H1 (cell line): ENCODE measurements at regions not wholly inside any gene's neighbourhood (a gene's known extent, or its start where the extent isn't known, plus 50 kb on each side); places are given as distances from the start of the nearest gene placed in this dataset.

Experiments
- CTCF ChIA-PET: fragments of 300-600 bp; sonication (Branson Sonifier 250); formaldehyde crosslinking; loops from one replicate; lab custom pipeline; 2021; ENCODE audit not compliant: partially characterized antibody; lab: Charles Lee
- POLR2A ChIA-PET: fragments of 300-600 bp; sonication (Branson Sonifier 250); formaldehyde crosslinking; loops from one replicate; lab custom pipeline; 2021; ENCODE audit warnings: inconsistent platforms; ENCODE audit not compliant: partially characterized antibody; lab: Charles Lee
- DNase-seq, 2 experiments: peaks; one replicate each; pipeline versions ENCODE4 v3.0.0 to v3.0.0-alpha.2; 2010 to 2022; ENCODE audit warnings: low spot score in 2 of 2, low read depth in 1 of 2, mixed read lengths in 1 of 2
- FAIRE-seq: peaks from 2 replicates; lab custom pipeline; 2011; peaks lifted over from hg19 to GRCh38; lab: Jason Lieb, UNC
- H2AFZ ChIP-seq: 2 replicates; pipeline ENCODE4 v1.8.1; 2012; ENCODE audit warnings: low read length, inconsistent platforms
- H2AK5ac ChIP-seq: 2 replicates; pipeline ENCODE4 v1.6.1; 2013; ENCODE audit warnings: low read depth, low read length
- H2BK120ac ChIP-seq: replicated peaks from 2 replicates; pipeline ENCODE3; 2013; ENCODE audit warnings: low read depth, low read length, inconsistent platforms
- H2BK12ac ChIP-seq: 2 replicates; pipeline ENCODE4 v1.6.1; 2013; ENCODE audit warnings: low read depth, low read length
- H2BK15ac ChIP-seq: 2 replicates; pipeline ENCODE4 v1.6.1; 2013; ENCODE audit warnings: low read length
- H2BK20ac ChIP-seq: 2 replicates; pipeline ENCODE4 v1.6.1; 2013; ENCODE audit warnings: low read length
- H2BK5ac ChIP-seq: 2 replicates; pipeline ENCODE4 v1.6.1; 2013; ENCODE audit warnings: low read depth, low read length
- H3K14ac ChIP-seq: 2 replicates; pipeline ENCODE4 v1.6.1; 2013; ENCODE audit warnings: inconsistent platforms; ENCODE audit not compliant: insufficient read length
- H3K18ac ChIP-seq: 2 replicates; pipeline ENCODE4 v1.6.1; 2013; ENCODE audit warnings: low read length; ENCODE audit errors: extremely low read depth
- H3K23ac ChIP-seq: 2 replicates; pipeline ENCODE4 v1.6.1; 2013; ENCODE audit warnings: inconsistent platforms; ENCODE audit not compliant: insufficient read length
- H3K23me2 ChIP-seq: 2 replicates; pipeline ENCODE4 v1.6.1; 2013; ENCODE audit warnings: low read depth, low read length
- H3K27ac ChIP-seq: 2 replicates; pipeline ENCODE4 v1.6.1; 2011; ENCODE audit warnings: low read depth, low read length, inconsistent platforms
- H3K27me3 ChIP-seq, 4 experiments: replicated peaks in 1 of 4; 1 replicate in 1 of 4; 2 replicates in 3 of 4; pipeline versions ENCODE4 v1.6.1 to v1.8.1; 2011 to 2013; ENCODE audit warnings: low read length in 3 of 4, mild to moderate bottlenecking in 3 of 4, inconsistent platforms in 2 of 4, mixed read lengths in 2 of 4, moderate library complexity in 1 of 4; ENCODE audit not compliant: control insufficient read depth in 3 of 4, insufficient read depth in 3 of 4; ENCODE audit errors: extremely low read depth in 1 of 4
- H3K36me3 ChIP-seq, 4 experiments: 2 replicates each; pipeline versions ENCODE4 v1.6.1 to v1.8.1; 2011 to 2013; ENCODE audit warnings: mild to moderate bottlenecking in 4 of 4, low read length in 3 of 4, moderate library complexity in 2 of 4, control low read depth in 1 of 4, inconsistent platforms in 1 of 4; ENCODE audit not compliant: insufficient read depth in 4 of 4, control insufficient read depth in 2 of 4
- H3K4ac ChIP-seq: replicated peaks from 2 replicates; pipeline ENCODE3; 2013; ENCODE audit warnings: low read length, low read depth, mixed read lengths, inconsistent platforms; ENCODE audit not compliant: insufficient read length
- H3K4me1 ChIP-seq, 4 experiments: replicated peaks in 1 of 4; 1 replicate in 1 of 4; 2 replicates in 3 of 4; pipeline versions ENCODE4 v1.6.1 to v1.8.1; 2011 to 2013; ENCODE audit warnings: low read length in 3 of 4, inconsistent platforms in 2 of 4, mixed read lengths in 1 of 4; ENCODE audit not compliant: insufficient read depth in 4 of 4, control insufficient read depth in 3 of 4
- H3K4me2 ChIP-seq, 2 experiments: 2 replicates each; pipeline versions ENCODE4 v1.6.1 to v1.8.1; 2011 to 2013; ENCODE audit warnings: low read depth in 2 of 2, low read length in 2 of 2, control low read depth in 1 of 2, inconsistent platforms in 1 of 2, mild to moderate bottlenecking in 1 of 2; ENCODE audit not compliant: insufficient read depth in 1 of 2
- H3K4me3 ChIP-seq, 4 experiments: fragments of 200-600, 300-600 bp in 1 of 4; sonication (generic), shearing (Covaris generic), sonication (Bioruptor Twin) in 1 of 4; 2 replicates each; pipeline versions ENCODE4 v1.5.1 to v1.8.1; 2011 to 2016; ENCODE audit warnings: low read length in 4 of 4, low read depth in 3 of 4, control low read depth in 2 of 4, inconsistent platforms in 2 of 4, mild to moderate bottlenecking in 2 of 4, mixed read lengths in 1 of 4, moderate library complexity in 1 of 4; ENCODE audit not compliant: insufficient read depth in 2 of 4; ENCODE audit errors: extremely low read depth in 1 of 4
- H3K56ac ChIP-seq: replicated peaks from 2 replicates; pipeline ENCODE3; 2013; ENCODE audit warnings: low read depth, mild to moderate bottlenecking, mixed read lengths, low read length, inconsistent platforms; ENCODE audit not compliant: insufficient read length
- H3K79me1 ChIP-seq: 2 replicates; pipeline ENCODE4 v1.6.1; 2013; ENCODE audit warnings: low read depth, low read length, control low read depth
- H3K79me2 ChIP-seq, 2 experiments: 2 replicates each; pipeline versions ENCODE4 v1.6.1 to v1.8.1; 2012 to 2013; ENCODE audit warnings: low read length in 2 of 2, mild to moderate bottlenecking in 2 of 2, inconsistent platforms in 1 of 2; ENCODE audit not compliant: insufficient read depth in 2 of 2, control insufficient read depth in 1 of 2
- H3K9ac ChIP-seq, 4 experiments: replicated peaks in 1 of 4; 1 replicate in 1 of 4; 2 replicates in 3 of 4; pipeline versions ENCODE4 v1.6.1 to v1.8.1; 2011 to 2013; ENCODE audit warnings: low read depth in 3 of 4, low read length in 3 of 4, control low read depth in 2 of 4, mild to moderate bottlenecking in 2 of 4, moderate library complexity in 2 of 4, inconsistent platforms in 1 of 4; ENCODE audit errors: extremely low read depth in 1 of 4
- H3K9me3 ChIP-seq, 2 experiments: 2 replicates each; pipeline versions ENCODE4 v1.6.1 to v1.8.1; 2012 to 2013; ENCODE audit warnings: mild to moderate bottlenecking in 2 of 2, moderate library complexity in 2 of 2, control low read depth in 1 of 2, inconsistent platforms in 1 of 2, low read depth in 1 of 2, low read length in 1 of 2, mixed read lengths in 1 of 2; ENCODE audit not compliant: insufficient read depth in 2 of 2
- H4K20me1 ChIP-seq, 2 experiments: replicated peaks in 1 of 2; 2 replicates each; pipeline versions ENCODE3 to v1.8.1; 2011 to 2013; ENCODE audit warnings: inconsistent platforms in 2 of 2, low read length in 2 of 2, mild to moderate bottlenecking in 1 of 2; ENCODE audit not compliant: insufficient read depth in 2 of 2, control insufficient read depth in 1 of 2
- H4K5ac ChIP-seq: 2 replicates; pipeline ENCODE4 v1.6.1; 2013; ENCODE audit warnings: low read length, low read depth, mixed read lengths, inconsistent platforms; ENCODE audit not compliant: insufficient read length
- H4K8ac ChIP-seq: 2 replicates; pipeline ENCODE4 v1.8.0; 2013; ENCODE audit warnings: mild to moderate bottlenecking, moderate library complexity, low read length, inconsistent platforms; ENCODE audit not compliant: insufficient read depth; ENCODE audit errors: extremely low read depth
- H4K91ac ChIP-seq: replicated peaks from 2 replicates; pipeline ENCODE3; 2013; ENCODE audit warnings: low read length, mixed read lengths, inconsistent platforms; ENCODE audit not compliant: insufficient read length
- CTCF ChIP-seq, 3 experiments: IDR thresholded peaks; 1 replicate in 2 of 3; 2 replicates in 1 of 3; pipeline versions ENCODE4 v1.5.1 to v1.6.1; 2011; ENCODE audit warnings: low read length in 3 of 3, mild to moderate bottlenecking in 3 of 3, inconsistent platforms in 2 of 3, low read depth in 1 of 3, moderate library complexity in 1 of 3; ENCODE audit not compliant: insufficient read depth in 1 of 3; ENCODE audit errors: control extremely low read depth in 1 of 3
- GTF2F1 ChIP-seq: IDR thresholded peaks from 2 replicates; pipeline ENCODE4 v1.6.1; 2012; ENCODE audit warnings: low read depth, low read length, improper control_type of control experiment, borderline replicate concordance
- KDM4A ChIP-seq: IDR thresholded peaks from one replicate; pipeline ENCODE4 v1.7.1; 2012; ENCODE audit warnings: low read depth, mild to moderate bottlenecking, moderate library complexity, low read length, inconsistent platforms; ENCODE audit not compliant: severe bottlenecking
- KDM5A ChIP-seq: fragments of 200-600 bp; IDR thresholded peaks from 2 replicates; pipeline ENCODE4 v1.7.1; 2012; ENCODE audit warnings: mild to moderate bottlenecking, low read length, inconsistent platforms, mixed read lengths
- NANOG ChIP-seq: IDR thresholded peaks from 2 replicates; pipeline ENCODE4 v1.6.1; 2011; ENCODE audit warnings: low read length, low read depth, mild to moderate bottlenecking, inconsistent platforms; ENCODE audit not compliant: insufficient read depth, poor library complexity, severe bottlenecking
- SP2 ChIP-seq: IDR thresholded peaks from 2 replicates; pipeline ENCODE4 v1.6.1; 2012; ENCODE audit warnings: mild to moderate bottlenecking, low read length, inconsistent platforms
- TCF12 ChIP-seq: IDR thresholded peaks from 2 replicates; pipeline ENCODE4 v1.6.1; 2011; ENCODE audit warnings: low read depth, mild to moderate bottlenecking, low read length
- TEAD4 ChIP-seq: IDR thresholded peaks from 2 replicates; pipeline ENCODE4 v1.6.1; 2012; ENCODE audit warnings: low read depth, low read length, inconsistent platforms, mixed read lengths
- WGBS, 2 experiments: shearing (Covaris generic) in 1 of 2; methylation state at CpG; one replicate each; pipeline versions ENCODE4 v1.1.6 to v1.1.7; 2013 to 2015; ENCODE audit warnings: low lambda C conversion rate in 2 of 2, mixed read lengths in 2 of 2, inconsistent platforms in 1 of 2, low coverage in 1 of 2, missing lambda C conversion rate in 1 of 2; ENCODE audit not compliant: insufficient replicate concordance in 2 of 2, insufficient coverage in 1 of 2, insufficient read length in 1 of 2; ENCODE audit errors: extremely low coverage in 1 of 2, missing lambda C conversion rate in 1 of 2; 5-methylcytosine and 5-hydroxymethylcytosine counted together
- TF ChIP-seq, protein P1 (sequence below): IDR thresholded peaks from 2 replicates; pipeline ENCODE4 v1.6.1; 2012; ENCODE audit warnings: inconsistent platforms
- TF ChIP-seq, protein P2 (sequence below): IDR thresholded peaks from 2 replicates; pipeline ENCODE4 v1.6.1; 2011; ENCODE audit warnings: low read depth, mild to moderate bottlenecking, low read length; ENCODE audit not compliant: insufficient read depth

DNA sequence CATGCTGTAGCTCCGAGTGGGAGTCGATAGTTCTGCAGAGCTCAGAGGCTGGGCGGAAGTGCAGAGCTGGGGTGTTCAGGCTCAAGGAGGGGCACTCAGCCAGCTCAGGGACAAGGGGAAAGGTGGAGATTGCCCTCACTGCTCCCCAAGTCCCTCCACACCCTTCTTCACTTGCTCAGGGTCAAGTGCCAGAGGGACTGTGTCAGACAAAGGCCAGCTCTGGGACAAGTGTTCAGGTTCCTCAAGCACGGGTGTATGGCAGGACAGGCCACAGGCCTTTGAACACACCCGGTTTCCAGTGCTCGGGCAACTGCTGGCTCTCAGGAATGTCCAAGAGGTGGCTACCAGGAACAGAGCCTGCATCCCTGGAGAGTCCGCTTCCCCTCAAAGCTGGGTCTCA is 293.0 kb upstream of the PODXL start:
- DNase-seq, result no peak
- TF ChIP-seq KDM4A (no peak), GTF2F1 (no peak), CTCF (IDR thresholded peaks at IDR 0.05; ENCODE audit: control extremely low read depth in 1 of 3, insufficient read depth in 1 of 3, low read depth in 1 of 3, low read length in 3 of 3) (no peak), TEAD4 (no peak), NANOG (no peak), KDM5A (no peak), SP2 (no peak), TCF12 (no peak)
- TF ChIP-seq, protein P1, sequence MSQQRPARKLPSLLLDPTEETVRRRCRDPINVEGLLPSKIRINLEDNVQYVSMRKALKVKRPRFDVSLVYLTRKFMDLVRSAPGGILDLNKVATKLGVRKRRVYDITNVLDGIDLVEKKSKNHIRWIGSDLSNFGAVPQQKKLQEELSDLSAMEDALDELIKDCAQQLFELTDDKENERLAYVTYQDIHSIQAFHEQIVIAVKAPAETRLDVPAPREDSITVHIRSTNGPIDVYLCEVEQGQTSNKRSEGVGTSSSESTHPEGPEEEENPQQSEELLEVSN, result no peak
- TF ChIP-seq, protein P2, sequence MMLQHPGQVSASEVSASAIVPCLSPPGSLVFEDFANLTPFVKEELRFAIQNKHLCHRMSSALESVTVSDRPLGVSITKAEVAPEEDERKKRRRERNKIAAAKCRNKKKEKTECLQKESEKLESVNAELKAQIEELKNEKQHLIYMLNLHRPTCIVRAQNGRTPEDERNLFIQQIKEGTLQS, result no peak

More for the DNA sequence above, 293.0 kb upstream of the PODXL start:
- Histone ChIP-seq H4K8ac (no peak overlapping the region), H2BK5ac (no peak overlapping the region), H3K18ac (no peak overlapping the region), H4K91ac (no peak overlapping the region), H3K14ac (no peak overlapping the region), H2AK5ac (no peak overlapping the region), H2AFZ (no peak overlapping the region), H2BK120ac (no peak overlapping the region), H3K79me2 (no peaks in the 10 kb centered on the region), H3K4ac (no peak overlapping the region), H3K23ac (no peak overlapping the region), H3K79me1 (no peaks in the 10 kb centered on the region), H3K27me3 (no peaks in the 10 kb centered on the region), H3K56ac (no peak overlapping the region), H2BK15ac (no peak overlapping the region), H3K4me3 (no peak overlapping the region), H3K36me3 (no peaks in the 10 kb centered on the region), H3K4me1 (no peaks in the 10 kb centered on the region), H3K27ac (no peak overlapping the region), H4K5ac (no peak overlapping the region), H2BK20ac (no peak overlapping the region), H3K4me2 (no peak overlapping the region), H3K9me3 (no peaks in the 10 kb centered on the region), H3K9ac (no peak overlapping the region), H3K23me2 (no peaks in the 10 kb centered on the region; the same call in 1 of the 2 replicates), H4K20me1 (no peaks in the 10 kb centered on the region), H2BK12ac (no peak overlapping the region)
- ChIA-PET CTCF (interaction anchor here (0.8 to 4.4 kb wide), 12 partner anchors 10 to 161 kb away, joined by 3 to 60 read pairs (median 4); no protein-coding TSS in a partner anchor), POLR2A (no interaction called here)
- WGBS, 2 experiments, result 88% methylated on average over 7 of the region's 7 CpGs; no CpG with 5 or more reads in 1 of the 2 experiments
- FAIRE-seq, result no peak
